H9 (cell line): ENCODE measurements at regions not wholly inside any gene's neighbourhood (a gene's known extent, or its start where the extent isn't known, plus 50 kb on each side); places are given as distances from the start of the nearest gene placed in this dataset.

Experiments used
- DNase-seq: peaks from one replicate; pipeline ENCODE4 v3.0.0-alpha.2; 2017
- H2AFZ ChIP-seq: one replicate; pipeline ENCODE4 v1.6.1; 2013; ENCODE audit warnings: mild to moderate bottlenecking, low read length, control low read depth, moderate library complexity
- H2AK5ac ChIP-seq: 2 replicates; pipeline ENCODE4 v1.6.1; 2013; ENCODE audit warnings: low read length, control low read depth, mixed read lengths; ENCODE audit not compliant: insufficient read length
- H2BK120ac ChIP-seq: one replicate; pipeline ENCODE4 v1.6.1; 2013; ENCODE audit warnings: low read depth, mild to moderate bottlenecking, low read length, control low read depth, inconsistent platforms; ENCODE audit not compliant: poor library complexity, severe bottlenecking
- H2BK12ac ChIP-seq: 2 replicates; pipeline ENCODE4 v1.6.1; 2013; ENCODE audit warnings: low read length, control low read depth, mixed read lengths, low read depth; ENCODE audit not compliant: insufficient read length
- H2BK15ac ChIP-seq: 2 replicates; pipeline ENCODE4 v1.6.1; 2013; ENCODE audit warnings: low read depth, low read length, control low read depth
- H2BK20ac ChIP-seq: one replicate; pipeline ENCODE4 v1.6.1; 2013; ENCODE audit warnings: low read depth, mild to moderate bottlenecking, low read length, control low read depth, inconsistent platforms; ENCODE audit not compliant: poor library complexity, severe bottlenecking
- H2BK5ac ChIP-seq: 2 replicates; pipeline ENCODE4 v1.6.1; 2013; ENCODE audit warnings: low read length, control low read depth, mixed read lengths; ENCODE audit not compliant: insufficient read length
- H3K14ac ChIP-seq: 2 replicates; pipeline ENCODE4 v1.6.1; 2013; ENCODE audit warnings: low read length, control low read depth; ENCODE audit not compliant: insufficient read depth
- H3K18ac ChIP-seq: 2 replicates; pipeline ENCODE4 v1.6.1; 2013; ENCODE audit warnings: low read depth, mild to moderate bottlenecking, mixed read lengths, low read length, control low read depth; ENCODE audit not compliant: insufficient read length
- H3K23ac ChIP-seq: 2 replicates; pipeline ENCODE4 v1.6.1; 2013; ENCODE audit warnings: low read length, control low read depth, mixed read lengths, low read depth; ENCODE audit not compliant: insufficient read length
- H3K23me2 ChIP-seq: 2 replicates; pipeline ENCODE4 v1.6.1; 2013; ENCODE audit warnings: low read depth, mild to moderate bottlenecking, mixed read lengths, low read length, control low read depth; ENCODE audit not compliant: insufficient read length, poor library complexity, severe bottlenecking
- H3K27ac ChIP-seq: 2 replicates; pipeline ENCODE4 v1.5.1; 2013; ENCODE audit warnings: low read length, control low read depth, mixed read lengths, low read depth; ENCODE audit not compliant: insufficient read length
- H3K27me3 ChIP-seq: 2 replicates; pipeline ENCODE4 v1.6.1; 2013; ENCODE audit warnings: low read length, control low read depth, inconsistent platforms; ENCODE audit not compliant: insufficient read depth
- H3K4ac ChIP-seq: 2 replicates; pipeline ENCODE4 v1.6.1; 2013; ENCODE audit warnings: low read depth, mild to moderate bottlenecking, control low read depth, inconsistent platforms, low read length, moderate library complexity
- H3K4me1 ChIP-seq: 2 replicates; pipeline ENCODE4 v1.6.1; 2013; ENCODE audit warnings: low read length, control low read depth, inconsistent platforms; ENCODE audit not compliant: insufficient read depth
- H3K4me2 ChIP-seq: 2 replicates; pipeline ENCODE4 v1.6.1; 2013; ENCODE audit warnings: low read length, control low read depth, mixed read lengths; ENCODE audit not compliant: insufficient read length, insufficient read depth
- H3K56ac ChIP-seq: 2 replicates; pipeline ENCODE4 v1.6.1; 2013; ENCODE audit warnings: low read depth, mild to moderate bottlenecking, mixed read lengths, low read length, control low read depth; ENCODE audit not compliant: insufficient read length
- H3K79me1 ChIP-seq: 2 replicates; pipeline ENCODE4 v1.6.1; 2013; ENCODE audit warnings: low read depth, mild to moderate bottlenecking, moderate library complexity, low read length, control low read depth, inconsistent platforms; ENCODE audit not compliant: insufficient read depth, poor library complexity, severe bottlenecking
- H3K79me2 ChIP-seq: 2 replicates; pipeline ENCODE4 v1.6.1; 2013; ENCODE audit warnings: low read length, control low read depth, inconsistent platforms; ENCODE audit not compliant: insufficient read depth
- H3K9ac ChIP-seq: 2 replicates; pipeline ENCODE4 v1.6.1; 2013; ENCODE audit warnings: low read length, control low read depth, mixed read lengths; ENCODE audit not compliant: insufficient read length; ENCODE audit errors: extremely low read depth
- H3K9me3 ChIP-seq: one replicate; pipeline ENCODE4 v1.6.1; 2013; ENCODE audit warnings: low read depth, low read length, inconsistent platforms; ENCODE audit not compliant: control insufficient read depth
- H3T11ph ChIP-seq: one replicate; pipeline ENCODE4 v1.6.1; 2013; ENCODE audit warnings: mild to moderate bottlenecking, low read length, control low read depth, inconsistent platforms
- H4K20me1 ChIP-seq: one replicate; pipeline ENCODE4 v1.6.1; 2013; ENCODE audit not compliant: control insufficient read depth, insufficient read length, insufficient read depth
- H4K5ac ChIP-seq: 2 replicates; pipeline ENCODE4 v1.6.1; 2013; ENCODE audit warnings: low read depth, mild to moderate bottlenecking, mixed read lengths, low read length, control low read depth; ENCODE audit not compliant: insufficient read length
- H4K8ac ChIP-seq: replicated peaks from 2 replicates; pipeline ENCODE4 v1.6.1; 2013; ENCODE audit warnings: low read length, control low read depth, mixed read lengths, low read depth; ENCODE audit not compliant: insufficient read length
- H4K91ac ChIP-seq: 2 replicates; pipeline ENCODE4 v1.6.1; 2013; ENCODE audit warnings: low read depth, mild to moderate bottlenecking, moderate library complexity, mixed read lengths, low read length, control low read depth; ENCODE audit not compliant: insufficient read length
- H3K27ac Mint-ChIP-seq, 3 experiments: 2 replicates in 2 of 3; 3 replicates in 1 of 3; pipeline ENCODE4 v1.8.0; 2020 to 2021; ENCODE audit warnings: mixed read lengths in 3 of 3, mild to moderate bottlenecking in 1 of 3, moderate library complexity in 1 of 3
- H3K27me3 Mint-ChIP-seq: 2 replicates; pipeline ENCODE4 v1.8.0; 2021; ENCODE audit warnings: low read depth, mild to moderate bottlenecking, moderate library complexity, mixed read lengths
- H3K36me3 Mint-ChIP-seq, 3 experiments: 2 replicates in 2 of 3; 3 replicates in 1 of 3; pipeline ENCODE4 v1.8.0; 2020 to 2021; ENCODE audit warnings: low read depth in 3 of 3, mixed read lengths in 3 of 3; ENCODE audit not compliant: insufficient read depth in 1 of 3
- H3K4me1 Mint-ChIP-seq, 2 experiments: 2 replicates each; pipeline ENCODE4 v1.8.0; 2020; ENCODE audit warnings: mixed read lengths in 2 of 2
- H3K4me3 Mint-ChIP-seq, 2 experiments: 2 replicates in 1 of 2; 3 replicates in 1 of 2; pipeline ENCODE4 v1.8.0; 2020 to 2021; ENCODE audit warnings: mild to moderate bottlenecking in 2 of 2, mixed read lengths in 2 of 2, moderate library complexity in 1 of 2
- H3K9me3 Mint-ChIP-seq, 2 experiments: 2 replicates in 1 of 2; 3 replicates in 1 of 2; pipeline ENCODE4 v1.8.0; 2020; ENCODE audit warnings: mild to moderate bottlenecking in 2 of 2, mixed read lengths in 2 of 2, moderate library complexity in 1 of 2
- CTCF ChIP-seq: fragments of 200-600 bp; sonication (generic); conservative IDR thresholded peaks from 3 replicates; pipeline ENCODE4 v1.8.0; 2021; ENCODE audit warnings: antibody characterized with exemption, mild to moderate bottlenecking
- WGBS: extraction: QIAGEN DNeasy Blood & Tissue Kit; methylation state at CpG from one replicate; pipeline ENCODE4 v1.1.7; 2013; ENCODE audit warnings: missing lambda C conversion rate, low lambda C conversion rate, mixed read lengths; ENCODE audit not compliant: insufficient read length; ENCODE audit errors: extremely low coverage; 5-methylcytosine and 5-hydroxymethylcytosine counted together

- Histone ChIP-seq H2BK12ac (no peak overlapping the region), H4K5ac (no peak overlapping the region), H3K27ac (no peak overlapping the region), H2BK120ac (no peak overlapping the region), H3T11ph (no peak overlapping the region), H4K20me1 (no peaks in the 10 kb centered on the region), H2BK20ac (no peak overlapping the region), H3K9me3 (no peaks in the 10 kb centered on the region), H3K9ac (no peak overlapping the region), H3K23ac (no peak overlapping the region), H3K56ac (no peak overlapping the region), H3K4ac (no peak overlapping the region), H3K27me3 (no peaks in the 10 kb centered on the region), H3K14ac (no peak overlapping the region), H2AK5ac (no peak overlapping the region), H3K23me2 (no peaks in the 10 kb centered on the region), H3K79me2 (no peaks in the 10 kb centered on the region), H4K8ac (no peak overlapping the region), H4K91ac (no peak overlapping the region), H2AFZ (no peak overlapping the region), H3K18ac (no peak overlapping the region), H2BK15ac (no peak overlapping the region), H3K79me1 (no peaks in the 10 kb centered on the region), H2BK5ac (no peak overlapping the region), H3K4me1 (no peaks in the 10 kb centered on the region; the same call in 1 of the 2 replicates), H3K4me2 (no peak overlapping the region)
- WGBS = no CpG with 5 or more reads among the region's 3 CpGs
- DNase-seq = no peak
- Mint-ChIP-seq H3K27me3 (no peaks in the 10 kb centered on the region; the same call in 1 of the 2 replicates), H3K36me3 (peaks cover 0 to 7% (median 0%) of the 10 kb centered on the region in 3 experiments; a peak in 2 of 7 replicates), H3K9me3 (peaks cover 5 to 7% of the 10 kb centered on the region in 2 experiments; a peak in 3 of 5 replicates), H3K27ac (no peak overlapping the region), H3K4me1 (peaks cover 10 to 17% of the 10 kb centered on the region in 2 experiments), H3K4me3 (no peak overlapping the region)
- TF ChIP-seq CTCF = no peak
Measured at GRCh38 chrX:4825550-4825949, 1112.1 kb upstream of the PRKX start.
